MM.1S (cell line): ENCODE measurements at regions not wholly inside any gene's neighbourhood (a gene's known extent, or its start where the extent isn't known, plus 50 kb on each side); places are given as distances from the start of the nearest gene placed in this dataset.

Experiments used
- CTCF ChIP-seq: fragments of 300-600 bp; sonication (generic); IDR thresholded peaks from 2 replicates; pipeline ENCODE4 v1.5.1; 2016; ENCODE audit warnings: antibody characterized with exemption, low read length, mixed read lengths
- EZH2 ChIP-seq: fragments of 300-600 bp; sonication (generic); optimal IDR thresholded peaks from 2 replicates; pipeline ENCODE3; 2017; ENCODE audit warnings: low read depth, mild to moderate bottlenecking, antibody characterized with exemption, low read length, mixed read lengths

GRCh38 chr9:25584611-25585010 is 93.6 kb downstream of the TUSC1 start:
- TF ChIP-seq CTCF (no peak), EZH2 (no peak)
